ENCODE measurements at regions not wholly inside any gene's neighbourhood (a gene's known extent, or its start where the extent isn't known, plus 50 kb on each side); places are given as distances from the start of the nearest gene placed in this dataset.

- Histone ChIP-seq H3K27ac (ENCODE audit: low read depth in 1 of 2, low read length in 2 of 2) (no peak overlapping the region), H3K9me3 (ENCODE audit: control insufficient read depth in 4 of 4, low read length in 3 of 4) (no peaks in the 10 kb centered on the region), H3K4me3 (ENCODE audit: low read depth in 1 of 3, low read length in 3 of 3) (no peak overlapping the region), H3K4me1 (ENCODE audit: control insufficient read depth in 4 of 4, insufficient read depth in 4 of 4, low read length in 3 of 4) (no peaks in the 10 kb centered on the region), H3K9ac (ENCODE audit: low read depth in 1 of 2, low read length in 2 of 2) (no peak overlapping the region), H3K27me3 (ENCODE audit: control insufficient read depth in 4 of 4, insufficient read depth in 4 of 4, low read length in 3 of 4) (no peaks in the 10 kb centered on the region), H3K36me3 (ENCODE audit: control insufficient read depth in 4 of 4, insufficient read depth in 3 of 4, low read depth in 1 of 4, low read length in 3 of 4) (no peaks in the 10 kb centered on the region)
- TF ChIP-seq, protein P1, sequence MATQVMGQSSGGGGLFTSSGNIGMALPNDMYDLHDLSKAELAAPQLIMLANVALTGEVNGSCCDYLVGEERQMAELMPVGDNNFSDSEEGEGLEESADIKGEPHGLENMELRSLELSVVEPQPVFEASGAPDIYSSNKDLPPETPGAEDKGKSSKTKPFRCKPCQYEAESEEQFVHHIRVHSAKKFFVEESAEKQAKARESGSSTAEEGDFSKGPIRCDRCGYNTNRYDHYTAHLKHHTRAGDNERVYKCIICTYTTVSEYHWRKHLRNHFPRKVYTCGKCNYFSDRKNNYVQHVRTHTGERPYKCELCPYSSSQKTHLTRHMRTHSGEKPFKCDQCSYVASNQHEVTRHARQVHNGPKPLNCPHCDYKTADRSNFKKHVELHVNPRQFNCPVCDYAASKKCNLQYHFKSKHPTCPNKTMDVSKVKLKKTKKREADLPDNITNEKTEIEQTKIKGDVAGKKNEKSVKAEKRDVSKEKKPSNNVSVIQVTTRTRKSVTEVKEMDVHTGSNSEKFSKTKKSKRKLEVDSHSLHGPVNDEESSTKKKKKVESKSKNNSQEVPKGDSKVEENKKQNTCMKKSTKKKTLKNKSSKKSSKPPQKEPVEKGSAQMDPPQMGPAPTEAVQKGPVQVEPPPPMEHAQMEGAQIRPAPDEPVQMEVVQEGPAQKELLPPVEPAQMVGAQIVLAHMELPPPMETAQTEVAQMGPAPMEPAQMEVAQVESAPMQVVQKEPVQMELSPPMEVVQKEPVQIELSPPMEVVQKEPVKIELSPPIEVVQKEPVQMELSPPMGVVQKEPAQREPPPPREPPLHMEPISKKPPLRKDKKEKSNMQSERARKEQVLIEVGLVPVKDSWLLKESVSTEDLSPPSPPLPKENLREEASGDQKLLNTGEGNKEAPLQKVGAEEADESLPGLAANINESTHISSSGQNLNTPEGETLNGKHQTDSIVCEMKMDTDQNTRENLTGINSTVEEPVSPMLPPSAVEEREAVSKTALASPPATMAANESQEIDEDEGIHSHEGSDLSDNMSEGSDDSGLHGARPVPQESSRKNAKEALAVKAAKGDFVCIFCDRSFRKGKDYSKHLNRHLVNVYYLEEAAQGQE (IDR thresholded peaks at IDR 0.05) = no peak
- TF ChIP-seq, protein P2, sequence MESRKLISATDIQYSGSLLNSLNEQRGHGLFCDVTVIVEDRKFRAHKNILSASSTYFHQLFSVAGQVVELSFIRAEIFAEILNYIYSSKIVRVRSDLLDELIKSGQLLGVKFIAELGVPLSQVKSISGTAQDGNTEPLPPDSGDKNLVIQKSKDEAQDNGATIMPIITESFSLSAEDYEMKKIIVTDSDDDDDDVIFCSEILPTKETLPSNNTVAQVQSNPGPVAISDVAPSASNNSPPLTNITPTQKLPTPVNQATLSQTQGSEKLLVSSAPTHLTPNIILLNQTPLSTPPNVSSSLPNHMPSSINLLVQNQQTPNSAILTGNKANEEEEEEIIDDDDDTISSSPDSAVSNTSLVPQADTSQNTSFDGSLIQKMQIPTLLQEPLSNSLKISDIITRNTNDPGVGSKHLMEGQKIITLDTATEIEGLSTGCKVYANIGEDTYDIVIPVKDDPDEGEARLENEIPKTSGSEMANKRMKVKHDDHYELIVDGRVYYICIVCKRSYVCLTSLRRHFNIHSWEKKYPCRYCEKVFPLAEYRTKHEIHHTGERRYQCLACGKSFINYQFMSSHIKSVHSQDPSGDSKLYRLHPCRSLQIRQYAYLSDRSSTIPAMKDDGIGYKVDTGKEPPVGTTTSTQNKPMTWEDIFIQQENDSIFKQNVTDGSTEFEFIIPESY (IDR thresholded peaks at IDR 0.05) = no peak
- no peak for TF ChIP-seq EGR1 (IDR thresholded peaks at IDR 0.05; ENCODE audit: low read depth in 2 of 2)
- DNase-seq (ENCODE audit: low spot score) = no peak
- 58% methylated on average over 4 of the region's 4 CpGs for WGBS
Observed at GRCh38 chr13:80245162-80245733, 95.7 kb downstream of the SPRY2 start.

- no peaks in the 10 kb centered on the region for H3K27me3 ChIP-seq (ENCODE audit: control insufficient read depth in 4 of 4, insufficient read depth in 4 of 4, low read length in 3 of 4)
Observed at GRCh38 chr13:80244574-80244973, 96.4 kb downstream of the SPRY2 start.

More at GRCh38 chr13:80244574-80244973, 96.4 kb downstream of the SPRY2 start:
- Histone ChIP-seq H3K9me3 (ENCODE audit: control insufficient read depth in 4 of 4, low read length in 3 of 4) (no peaks in the 10 kb centered on the region), H3K27ac (ENCODE audit: low read depth in 1 of 2, low read length in 2 of 2) (no peak overlapping the region), H3K4me1 (ENCODE audit: control insufficient read depth in 4 of 4, insufficient read depth in 4 of 4, low read length in 3 of 4) (no peaks in the 10 kb centered on the region), H3K4me3 (ENCODE audit: low read depth in 1 of 3, low read length in 3 of 3) (no peak overlapping the region), H3K36me3 (ENCODE audit: control insufficient read depth in 4 of 4, insufficient read depth in 3 of 4, low read depth in 1 of 4, low read length in 3 of 4) (no peaks in the 10 kb centered on the region), H3K9ac (ENCODE audit: low read depth in 1 of 2, low read length in 2 of 2) (no peak overlapping the region)
- TF ChIP-seq JUND (IDR thresholded peaks at IDR 0.05) (no peak), ATF3 (IDR thresholded peaks at IDR 0.05) (no peak), HNF4A (conservative IDR thresholded peaks at IDR 0.05) (no peak), FOXA1 (IDR thresholded peaks at IDR 0.05) (no peak), SP1 (IDR thresholded peaks at IDR 0.05) (no peak), YY1 (IDR thresholded peaks at IDR 0.05) (no peak), GABPA (IDR thresholded peaks at IDR 0.05 in 1 of 2, conservative IDR thresholded peaks at IDR 0.05 in 1 of 2) (no peak), FOXA2 (IDR thresholded peaks at IDR 0.05) (no peak), CTCF (IDR thresholded peaks at IDR 0.05; ENCODE audit: low read depth, low read length, missing input control) (no peak), RAD21 (IDR thresholded peaks at IDR 0.05) (no peak), HNF4G (IDR thresholded peaks at IDR 0.05) (no peak), EGR1 (IDR thresholded peaks at IDR 0.05; ENCODE audit: low read depth in 2 of 2) (no peak), TAF1 (conservative IDR thresholded peaks at IDR 0.05) (no peak), MAX (IDR thresholded peaks at IDR 0.05) (no peak), RXRA (IDR thresholded peaks at IDR 0.05) (no peak), NR2F2 (IDR thresholded peaks at IDR 0.05) (no peak)
- TF ChIP-seq, protein P2 (IDR thresholded peaks at IDR 0.05) = no peak
- TF ChIP-seq, protein P1 (IDR thresholded peaks at IDR 0.05) = no peak
- 84% methylated on average over 3 of the region's 3 CpGs for WGBS
- no peak for DNase-seq (ENCODE audit: low spot score)

Data from liver (tissue), 8 donors.